Hepatocyte (in vitro differentiated cells): ENCODE measurements at regions not wholly inside any gene's neighbourhood (a gene's known extent, or its start where the extent isn't known, plus 50 kb on each side); places are given as distances from the start of the nearest gene placed in this dataset.

Source experiments
- DNase-seq: peaks from one replicate; pipeline ENCODE4 v3.0.0-alpha.2; 2016; ENCODE audit warnings: low spot score
- H2AFZ ChIP-seq: fragments of 200-600 bp; sonication (generic); 2 replicates; pipeline ENCODE4 v1.6.0; 2016; ENCODE audit warnings: antibody characterized with exemption, mild to moderate bottlenecking
- H3K27ac ChIP-seq: fragments of 200-600 bp; sonication (generic); 2 replicates; pipeline ENCODE4 v1.5.1; 2016; ENCODE audit warnings: mild to moderate bottlenecking
- H3K27me3 ChIP-seq: fragments of 200-600 bp; sonication (generic); 2 replicates; pipeline ENCODE4 v1.6.1; 2016
- H3K36me3 ChIP-seq: fragments of 200-600 bp; sonication (generic); replicated peaks from 2 replicates; pipeline ENCODE4 v1.5.1; 2016; ENCODE audit warnings: low read depth; ENCODE audit not compliant: insufficient read depth
- H3K4me1 ChIP-seq: fragments of 200-600 bp; sonication (generic); 2 replicates; pipeline ENCODE4 v1.5.1; 2016; ENCODE audit warnings: mild to moderate bottlenecking, moderate library complexity; ENCODE audit not compliant: insufficient read depth
- H3K4me2 ChIP-seq: fragments of 200-600 bp; sonication (generic); 2 replicates; pipeline ENCODE4 v1.6.0; 2016
- H3K4me3 ChIP-seq: fragments of 200-600 bp; sonication (generic); 2 replicates; pipeline ENCODE4 v1.5.1; 2016; ENCODE audit warnings: mild to moderate bottlenecking
- H3K79me2 ChIP-seq: fragments of 200-600 bp; sonication (generic); 2 replicates; pipeline ENCODE4 v1.6.0; 2017; ENCODE audit warnings: mild to moderate bottlenecking
- H3K9me2 ChIP-seq: fragments of 200-600 bp; sonication (generic); replicated peaks from 2 replicates; pipeline ENCODE4 v1.6.0; 2017; ENCODE audit warnings: mild to moderate bottlenecking; ENCODE audit not compliant: insufficient read depth
- H3K9me3 ChIP-seq: fragments of 200-600 bp; sonication (generic); 2 replicates; pipeline ENCODE4 v1.5.1; 2016; ENCODE audit warnings: low read depth, mild to moderate bottlenecking
- H4K20me1 ChIP-seq: fragments of 200-600 bp; sonication (generic); 2 replicates; pipeline ENCODE4 v1.6.0; 2016; ENCODE audit warnings: mild to moderate bottlenecking; ENCODE audit not compliant: insufficient read depth, poor library complexity, severe bottlenecking
- CTCF ChIP-seq: fragments of 200-600 bp; sonication (generic); IDR thresholded peaks from 2 replicates; pipeline ENCODE4 v1.5.1; 2016; ENCODE audit warnings: antibody characterized with exemption, mild to moderate bottlenecking; ENCODE audit not compliant: poor library complexity
- EZH2 ChIP-seq: fragments of 200-600 bp; sonication (generic); IDR thresholded peaks from 2 replicates; pipeline ENCODE4 v1.6.1; 2016; ENCODE audit warnings: antibody characterized with exemption, mild to moderate bottlenecking, borderline replicate concordance
- EZH2phosphoT487 ChIP-seq: fragments of 200-600 bp; sonication (generic); IDR thresholded peaks from one replicate; pipeline ENCODE4 v1.6.1; 2018; ENCODE audit warnings: antibody characterized with exemption, mild to moderate bottlenecking, low read depth, moderate library complexity; ENCODE audit not compliant: unreplicated experiment, severe bottlenecking
- WGBS: methylation state at CpG from one replicate; pipeline ENCODE4 v1.1.6; 2016; ENCODE audit warnings: low lambda C conversion rate; ENCODE audit errors: missing lambda C conversion rate; 5-methylcytosine and 5-hydroxymethylcytosine counted together

- no peaks in the 10 kb centered on the region for H3K79me2 ChIP-seq
- H2AFZ ChIP-seq: peak overlapping the region; percentile 35
- no peak for TF ChIP-seq EZH2
- TF ChIP-seq CTCF: no peak
- TF ChIP-seq EZH2phosphoT487: no peak
- peaks cover 22% of the 10 kb centered on the region for H3K4me1 ChIP-seq
- peak overlapping the region; percentile 85 for H3K27ac ChIP-seq
- peak overlapping the region; percentile 59 for H3K4me2 ChIP-seq
- no peaks in the 10 kb centered on the region for H3K36me3 ChIP-seq
- DNase-seq: peak; percentile 67
- no peaks in the 10 kb centered on the region for H4K20me1 ChIP-seq
- H3K9me2 ChIP-seq: no peaks in the 10 kb centered on the region
- no peaks in the 10 kb centered on the region for H3K9me3 ChIP-seq
- no peaks in the 10 kb centered on the region for H3K27me3 ChIP-seq
- H3K4me3 ChIP-seq: no peak overlapping the region
- WGBS: 15% methylated on average over 14 of the region's 14 CpGs
These were observed 97.1 kb downstream of the ENC1 start for GRCh38 chr5:74543162-74543995.

- no peak overlapping the region for H3K4me3 ChIP-seq
- H3K36me3 ChIP-seq: no peaks in the 10 kb centered on the region
- H4K20me1 ChIP-seq: no peaks in the 10 kb centered on the region
- H3K79me2 ChIP-seq: no peaks in the 10 kb centered on the region
- WGBS: 75% methylated on average over 3 of the region's 3 CpGs
- H3K27ac ChIP-seq: no peak overlapping the region
- H3K9me3 ChIP-seq: no peaks in the 10 kb centered on the region
- H2AFZ ChIP-seq: no peak overlapping the region
- no peaks in the 10 kb centered on the region for H3K27me3 ChIP-seq
- no peak for TF ChIP-seq EZH2phosphoT487
- no peak for TF ChIP-seq EZH2
- no peak for TF ChIP-seq CTCF
- H3K9me2 ChIP-seq: no peaks in the 10 kb centered on the region
- no peak for DNase-seq
- H3K4me2 ChIP-seq: no peak overlapping the region
- H3K4me1 ChIP-seq: peaks cover 26% of the 10 kb centered on the region
These were observed 98.0 kb downstream of the ENC1 start for GRCh38 chr5:74542482-74542881.

GRCh38 chr5:74541381-74541781 is 99.1 kb downstream of the ENC1 start:
- no peak for DNase-seq
- H3K36me3 ChIP-seq: no peaks in the 10 kb centered on the region
- TF ChIP-seq EZH2phosphoT487: no peak
- no peak for TF ChIP-seq CTCF
- no peak for TF ChIP-seq EZH2
- H3K9me2 ChIP-seq: no peaks in the 10 kb centered on the region
- no peak overlapping the region for H2AFZ ChIP-seq
- H3K4me2 ChIP-seq: no peak overlapping the region
- H3K4me3 ChIP-seq: no peak overlapping the region
- H3K27ac ChIP-seq: no peak overlapping the region
- H3K27me3 ChIP-seq: no peaks in the 10 kb centered on the region
- 45% methylated on average over 1 of the region's 1 CpG for WGBS
- H3K4me1 ChIP-seq: peaks cover 30% of the 10 kb centered on the region
- no peaks in the 10 kb centered on the region for H4K20me1 ChIP-seq
- H3K9me3 ChIP-seq: no peaks in the 10 kb centered on the region
- H3K79me2 ChIP-seq: no peaks in the 10 kb centered on the region
